Stimulated activated CD8-positive, alpha-beta memory T cell treated with anti-CD3 and anti-CD28 coated beads, Interleukin-2, amount 100 ng/mL, for 48 hours (primary cell): ENCODE measurements at regions not wholly inside any gene's neighbourhood (a gene's known extent, or its start where the extent isn't known, plus 50 kb on each side); places are given as distances from the start of the nearest gene placed in this dataset.

ENCODE experiments used
- DNase-seq, 2 donors: peaks; one replicate each; pipeline ENCODE4 v3.0.0-alpha.2; 2020; ENCODE audit warnings: low read depth in 2 of 2

GRCh38 chr2:195498176-195498575, 158.8 kb upstream of the SLC39A10 start:
- DNase-seq: peak in 1 of 2 donors; percentile 13

- no peak for DNase-seq
These were observed 160.0 kb upstream of the SLC39A10 start for GRCh38 chr2:195496991-195497390.

GRCh38 chr2:195495966-195496365, 161.1 kb upstream of the SLC39A10 start:
- no peak for DNase-seq

GRCh38 chr2:195495351-195495750, 161.7 kb upstream of the SLC39A10 start:
- DNase-seq: no peak

GRCh38 chr2:195494451-195494850, 162.6 kb upstream of the SLC39A10 start:
- DNase-seq: no peak

- no peak for DNase-seq
These were observed 163.6 kb upstream of the SLC39A10 start for GRCh38 chr2:195493416-195493815.

GRCh38 chr2:195490319-195490718, 166.7 kb upstream of the SLC39A10 start:
- no peak for DNase-seq

GRCh38 chr2:195489101-195489500, 167.9 kb upstream of the SLC39A10 start:
- no peak for DNase-seq

- DNase-seq: no peak
These were observed 168.5 kb upstream of the SLC39A10 start for GRCh38 chr2:195488567-195488966.

GRCh38 chr2:195486987-195487644, 169.9 kb upstream of the SLC39A10 start:
- DNase-seq: no peak

- DNase-seq: no peak
These were observed 170.5 kb upstream of the SLC39A10 start for GRCh38 chr2:195486520-195486919.

- DNase-seq: no peak
These were observed 175.0 kb upstream of the SLC39A10 start for GRCh38 chr2:195482010-195482409.

GRCh38 chr2:195480121-195480520, 176.9 kb upstream of the SLC39A10 start:
- DNase-seq: no peak

GRCh38 chr2:195479407-195479806, 177.6 kb upstream of the SLC39A10 start:
- DNase-seq: no peak

- DNase-seq: no peak
These were observed 179.0 kb upstream of the SLC39A10 start for GRCh38 chr2:195477996-195478382.

GRCh38 chr2:195477248-195477995, 179.6 kb upstream of the SLC39A10 start:
- no peak for DNase-seq

- no peak for DNase-seq
These were observed 181.7 kb upstream of the SLC39A10 start for GRCh38 chr2:195475336-195475735.

GRCh38 chr2:195473862-195474261, 183.2 kb upstream of the SLC39A10 start:
- no peak for DNase-seq

- DNase-seq: no peak
These were observed 184.4 kb upstream of the SLC39A10 start for GRCh38 chr2:195472501-195473234.

- no peak for DNase-seq
These were observed 185.2 kb upstream of the SLC39A10 start for GRCh38 chr2:195471807-195472206.

GRCh38 chr2:195471163-195471562, 185.9 kb upstream of the SLC39A10 start:
- no peak for DNase-seq

GRCh38 chr2:195470622-195471021, 186.4 kb upstream of the SLC39A10 start:
- no peak for DNase-seq

GRCh38 chr2:195468771-195469170, 188.3 kb upstream of the SLC39A10 start:
- no peak for DNase-seq
